Testis (tissue), 2 donors: ENCODE measurements at regions not wholly inside any gene's neighbourhood (a gene's known extent, or its start where the extent isn't known, plus 50 kb on each side); places are given as distances from the start of the nearest gene placed in this dataset.

Experiments
- CTCF ChIP-seq, 3 experiments: fragments of 450-650 bp in 2 of 3; fragments of 200-600 bp in 1 of 3; sonication (generic) in 1 of 3; IDR thresholded peaks; one replicate each; pipeline ENCODE4 v1.5.1; 2016 to 2019; ENCODE audit warnings: antibody characterized with exemption in 3 of 3, mild to moderate bottlenecking in 2 of 3, moderate library complexity in 1 of 3
- POLR2A ChIP-seq: fragments of 450-650 bp; IDR thresholded peaks from one replicate; pipeline ENCODE4 v1.6.1; 2017; ENCODE audit warnings: antibody characterized with exemption, mild to moderate bottlenecking, moderate library complexity

- TF ChIP-seq CTCF (IDR thresholded peaks at IDR 0.05) (no peak), POLR2A (no peak)
These were observed 295.5 kb downstream of the LRATD1 start for GRCh38 chr2:14928056-14928455.
